ENCODE measurements at regions not wholly inside any gene's neighbourhood (a gene's known extent, or its start where the extent isn't known, plus 50 kb on each side); places are given as distances from the start of the nearest gene placed in this dataset.

GRCh38 chr3:159916052-159916451 is 72.6 kb upstream of the IL12A start:
- no peak for DNase-seq
- no peak for ATAC-seq (ENCODE audit: low FRiP score)
- WGBS, 2 donors, result 82 to 85% methylated on average over 2 of the region's 2 CpGs
- H3K27me3 ChIP-seq (ENCODE audit: control insufficient read depth in 1 of 2, insufficient read depth in 2 of 2, low read length in 1 of 2), result no peaks in the 10 kb centered on the region
- H3K4me1 ChIP-seq (ENCODE audit: control insufficient read depth in 1 of 2, insufficient read depth in 2 of 2, low read length in 2 of 2), result peaks cover 1 to 3% of the 10 kb centered on the region in 2 donors
- H3K9me3 ChIP-seq (ENCODE audit: control insufficient read depth, low read length), result no peaks in the 10 kb centered on the region
- intact Hi-C loops (cut with DNase I), result no loop called here
- H3K4me3 ChIP-seq (ENCODE audit: low read length in 2 of 2), result no peak overlapping the region
- no peak overlapping the region for H3K27ac ChIP-seq (ENCODE audit: low read depth in 1 of 2, low read length in 2 of 2)
- H3K36me3 ChIP-seq (ENCODE audit: control insufficient read depth in 1 of 2, insufficient read depth in 2 of 2, low read length in 1 of 2), result no peaks in the 10 kb centered on the region

DNA sequence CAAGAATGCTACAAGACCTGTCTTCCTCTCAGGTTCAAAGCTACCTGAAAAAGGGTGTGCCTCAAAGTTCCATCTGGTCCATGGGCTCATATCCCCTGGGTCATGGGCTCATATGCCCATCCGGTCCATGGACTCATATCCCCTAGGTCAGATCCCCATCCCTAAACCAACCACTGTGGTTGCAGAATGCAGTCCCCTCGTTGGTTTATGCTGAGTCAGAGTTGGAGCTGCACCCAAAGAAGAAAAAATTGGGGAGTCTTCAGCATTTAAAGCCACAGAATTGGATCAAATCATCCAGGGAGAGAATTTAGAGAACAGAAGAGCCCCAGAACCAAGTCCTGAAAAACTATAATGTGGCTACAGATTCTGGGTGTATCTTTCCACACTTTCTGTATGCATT is 71.5 kb upstream of the IL12A start:
- Histone ChIP-seq H3K4me3 (ENCODE audit: low read length in 2 of 2) (no peak overlapping the region), H3K27ac (ENCODE audit: low read depth in 1 of 2, low read length in 2 of 2) (no peak overlapping the region), H3K27me3 (ENCODE audit: control insufficient read depth in 1 of 2, insufficient read depth in 2 of 2, low read length in 1 of 2) (no peaks in the 10 kb centered on the region), H3K4me1 (ENCODE audit: control insufficient read depth in 1 of 2, insufficient read depth in 2 of 2, low read length in 2 of 2) (no peaks in the 10 kb centered on the region), H3K36me3 (ENCODE audit: control insufficient read depth in 1 of 2, insufficient read depth in 2 of 2, low read length in 1 of 2) (no peaks in the 10 kb centered on the region), H3K9me3 (ENCODE audit: control insufficient read depth, low read length) (no peaks in the 10 kb centered on the region)
- intact Hi-C loops (cut with DNase I), result no loop called here
- WGBS, 2 donors, result 76 to 81% methylated on average over 2 of the region's 2 CpGs
- ATAC-seq (ENCODE audit: low FRiP score) (no peak), DNase-seq (no peak)

DNA sequence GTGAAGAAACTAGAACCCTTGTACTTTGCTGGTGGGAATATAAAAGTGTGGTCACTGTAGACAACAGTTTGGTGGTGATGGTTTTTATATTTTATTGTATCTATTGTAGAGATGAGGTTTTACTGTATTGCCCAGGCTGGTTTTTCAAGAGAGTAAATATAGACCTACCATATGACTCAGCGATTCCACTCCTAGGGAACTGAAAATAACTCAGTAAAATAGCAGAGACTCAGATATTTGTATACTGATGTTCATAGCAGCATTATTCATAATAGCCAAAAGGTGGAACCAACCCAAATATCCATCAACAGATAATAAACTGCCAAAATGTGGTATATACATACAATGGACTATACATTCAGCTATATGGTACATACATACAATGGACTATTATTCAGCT is 68.8 kb upstream of the IL12A start:
- H3K4me1 ChIP-seq (ENCODE audit: control insufficient read depth in 1 of 2, insufficient read depth in 2 of 2, low read length in 2 of 2), result no peaks in the 10 kb centered on the region
- 30 to 31% methylated on average over 1 of the region's 1 CpG for WGBS, 2 donors
- DNase-seq (no peak), ATAC-seq (ENCODE audit: low FRiP score) (no peak)
- H3K27me3 ChIP-seq (ENCODE audit: control insufficient read depth in 1 of 2, insufficient read depth in 2 of 2, low read length in 1 of 2), result no peaks in the 10 kb centered on the region
- no peaks in the 10 kb centered on the region for H3K36me3 ChIP-seq (ENCODE audit: control insufficient read depth in 1 of 2, insufficient read depth in 2 of 2, low read length in 1 of 2)
- no peak overlapping the region for H3K27ac ChIP-seq (ENCODE audit: low read depth in 1 of 2, low read length in 2 of 2)
- no peaks in the 10 kb centered on the region for H3K9me3 ChIP-seq (ENCODE audit: control insufficient read depth, low read length)
- no peak overlapping the region for H3K4me3 ChIP-seq (ENCODE audit: low read length in 2 of 2)
- intact Hi-C loops (cut with DNase I), result no loop called here

- intact Hi-C loops (cut with DNase I), result no loop called here
- Histone ChIP-seq H3K27me3 (ENCODE audit: control insufficient read depth in 1 of 2, insufficient read depth in 2 of 2, low read length in 1 of 2) (no peaks in the 10 kb centered on the region), H3K27ac (ENCODE audit: low read depth in 1 of 2, low read length in 2 of 2) (no peak overlapping the region), H3K36me3 (ENCODE audit: control insufficient read depth in 1 of 2, insufficient read depth in 2 of 2, low read length in 1 of 2) (no peaks in the 10 kb centered on the region), H3K4me1 (ENCODE audit: control insufficient read depth in 1 of 2, insufficient read depth in 2 of 2, low read length in 2 of 2) (no peaks in the 10 kb centered on the region), H3K4me3 (ENCODE audit: low read length in 2 of 2) (no peak overlapping the region), H3K9me3 (ENCODE audit: control insufficient read depth, low read length) (no peaks in the 10 kb centered on the region)
- DNase-seq (no peak), ATAC-seq (ENCODE audit: low FRiP score) (no peak)
- WGBS, 2 donors, result 91 to 95% methylated on average over 4 of the region's 4 CpGs
These were observed 66.3 kb upstream of the IL12A start for GRCh38 chr3:159922193-159922840.

- Histone ChIP-seq H3K36me3 (ENCODE audit: control insufficient read depth in 1 of 2, insufficient read depth in 2 of 2, low read length in 1 of 2) (no peaks in the 10 kb centered on the region), H3K4me3 (ENCODE audit: low read length in 2 of 2) (no peak overlapping the region), H3K27ac (ENCODE audit: low read depth in 1 of 2, low read length in 2 of 2) (no peak overlapping the region), H3K9me3 (ENCODE audit: control insufficient read depth, low read length) (no peaks in the 10 kb centered on the region), H3K4me1 (ENCODE audit: control insufficient read depth in 1 of 2, insufficient read depth in 2 of 2, low read length in 2 of 2) (no peaks in the 10 kb centered on the region), H3K27me3 (ENCODE audit: control insufficient read depth in 1 of 2, insufficient read depth in 2 of 2, low read length in 1 of 2) (no peaks in the 10 kb centered on the region)
- WGBS, 2 donors, result 79 to 84% methylated on average over 4 of the region's 4 CpGs
- ATAC-seq (ENCODE audit: low FRiP score), result no peak
- no peak for DNase-seq
- intact Hi-C loops (cut with DNase I), result no loop called here
These were observed 65.7 kb upstream of the IL12A start for GRCh38 chr3:159922861-159923312.

DNA sequence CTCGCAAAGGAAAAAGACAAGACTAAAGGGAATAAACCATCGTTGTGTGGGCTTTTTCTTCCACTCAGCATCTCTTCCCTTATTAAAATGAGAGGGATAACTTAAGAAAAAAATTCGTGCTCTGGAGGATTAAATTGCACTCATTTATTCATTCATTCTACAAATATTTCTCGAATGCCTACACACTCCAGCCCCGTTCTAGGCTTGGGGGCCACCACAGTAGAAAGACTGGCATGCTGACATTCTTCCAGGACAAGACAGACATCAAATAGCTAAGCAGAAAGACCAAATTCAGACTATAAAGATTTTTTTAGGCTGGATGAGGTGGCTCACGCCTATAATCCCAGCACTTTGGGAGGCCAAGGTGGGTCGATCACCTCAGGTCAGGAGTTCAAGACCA is 65.3 kb upstream of the IL12A start:
- intact Hi-C loops (cut with DNase I), result no loop called here

DNA sequence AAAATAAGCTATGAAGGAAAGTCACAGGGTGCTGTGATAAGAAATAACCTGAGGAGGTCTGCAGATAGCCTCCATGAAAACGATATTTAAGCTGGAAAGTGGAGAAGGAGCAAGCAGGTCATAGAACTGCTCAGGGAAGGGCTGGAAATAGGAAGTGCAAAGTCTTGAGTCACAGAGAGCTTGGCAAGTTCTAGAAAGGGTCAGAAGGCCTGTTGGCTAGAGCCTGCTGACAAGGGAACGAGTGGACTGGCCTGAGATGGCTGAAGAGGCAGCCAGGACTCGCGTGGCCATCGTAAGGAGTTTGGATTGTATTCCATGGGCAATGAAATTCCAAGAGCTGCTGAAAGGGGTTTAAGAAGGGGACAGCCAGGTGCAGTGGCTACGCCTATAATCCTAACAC is 64.7 kb upstream of the IL12A start:
- no peak overlapping the region for H3K27ac ChIP-seq (ENCODE audit: low read depth in 1 of 2, low read length in 2 of 2)
- no peak overlapping the region for H3K4me3 ChIP-seq (ENCODE audit: low read length in 2 of 2)
- no peak for ATAC-seq (ENCODE audit: low FRiP score)
- H3K9me3 ChIP-seq (ENCODE audit: control insufficient read depth, low read length), result no peaks in the 10 kb centered on the region
- no peak for DNase-seq
- 79% methylated on average over 6 of the region's 6 CpGs for WGBS, 2 donors
- no peaks in the 10 kb centered on the region for H3K27me3 ChIP-seq (ENCODE audit: control insufficient read depth in 1 of 2, insufficient read depth in 2 of 2, low read length in 1 of 2)
- no peaks in the 10 kb centered on the region for H3K4me1 ChIP-seq (ENCODE audit: control insufficient read depth in 1 of 2, insufficient read depth in 2 of 2, low read length in 2 of 2)
- no peaks in the 10 kb centered on the region for H3K36me3 ChIP-seq (ENCODE audit: control insufficient read depth in 1 of 2, insufficient read depth in 2 of 2, low read length in 1 of 2)
- intact Hi-C loops (cut with DNase I), result no loop called here

More for the DNA sequence above, 65.3 kb upstream of the IL12A start:
- no peak overlapping the region for H3K27ac ChIP-seq (ENCODE audit: low read depth in 1 of 2, low read length in 2 of 2)
- H3K27me3 ChIP-seq (ENCODE audit: control insufficient read depth in 1 of 2, insufficient read depth in 2 of 2, low read length in 1 of 2), result no peaks in the 10 kb centered on the region
- DNase-seq, result no peak
- WGBS, 2 donors, result 81 to 87% methylated on average over 7 of the region's 7 CpGs
- no peaks in the 10 kb centered on the region for H3K9me3 ChIP-seq (ENCODE audit: control insufficient read depth, low read length)
- no peaks in the 10 kb centered on the region for H3K4me1 ChIP-seq (ENCODE audit: control insufficient read depth in 1 of 2, insufficient read depth in 2 of 2, low read length in 2 of 2)
- H3K36me3 ChIP-seq (ENCODE audit: control insufficient read depth in 1 of 2, insufficient read depth in 2 of 2, low read length in 1 of 2), result no peaks in the 10 kb centered on the region
- ATAC-seq (ENCODE audit: low FRiP score), result no peak
- no peak overlapping the region for H3K4me3 ChIP-seq (ENCODE audit: low read length in 2 of 2)

DNA sequence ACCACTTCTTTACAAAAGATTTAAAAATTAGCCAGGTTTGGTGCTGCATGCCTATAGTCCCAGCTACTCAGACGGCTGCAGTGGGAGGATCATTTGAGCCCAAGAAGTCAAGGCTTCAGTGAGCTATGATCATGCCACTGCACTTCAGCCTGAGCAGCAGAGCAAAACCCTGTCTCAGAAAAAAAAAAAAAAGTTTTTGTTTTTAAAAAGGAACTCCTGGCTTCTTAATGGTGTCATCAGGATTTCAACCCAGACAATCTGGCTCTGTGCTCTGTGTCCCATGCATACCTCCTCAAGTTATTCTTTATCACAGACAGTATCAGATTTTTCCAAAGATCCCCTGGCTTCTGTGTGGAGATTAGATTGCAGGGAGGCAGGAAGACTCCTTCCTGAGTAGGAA is 64.2 kb upstream of the IL12A start:
- no peak overlapping the region for H3K27ac ChIP-seq (ENCODE audit: low read depth in 1 of 2, low read length in 2 of 2)
- H3K27me3 ChIP-seq (ENCODE audit: control insufficient read depth in 1 of 2, insufficient read depth in 2 of 2, low read length in 1 of 2), result no peaks in the 10 kb centered on the region
- no peak for ATAC-seq (ENCODE audit: low FRiP score)
- H3K4me3 ChIP-seq (ENCODE audit: low read length in 2 of 2), result no peak overlapping the region
- intact Hi-C loops (cut with DNase I), result no loop called here
- H3K4me1 ChIP-seq (ENCODE audit: control insufficient read depth in 1 of 2, insufficient read depth in 2 of 2, low read length in 2 of 2), result no peaks in the 10 kb centered on the region
- 77 to 82% methylated on average over 1 of the region's 1 CpG for WGBS, 2 donors
- no peak for DNase-seq
- no peaks in the 10 kb centered on the region for H3K9me3 ChIP-seq (ENCODE audit: control insufficient read depth, low read length)
- H3K36me3 ChIP-seq (ENCODE audit: control insufficient read depth in 1 of 2, insufficient read depth in 2 of 2, low read length in 1 of 2), result no peaks in the 10 kb centered on the region

GRCh38 chr3:159925248-159925647 is 63.4 kb upstream of the IL12A start:
- no peak for DNase-seq
- no peaks in the 10 kb centered on the region for H3K27me3 ChIP-seq (ENCODE audit: control insufficient read depth in 1 of 2, insufficient read depth in 2 of 2, low read length in 1 of 2)
- no peaks in the 10 kb centered on the region for H3K36me3 ChIP-seq (ENCODE audit: control insufficient read depth in 1 of 2, insufficient read depth in 2 of 2, low read length in 1 of 2)
- intact Hi-C loops (cut with DNase I), result no loop called here
- WGBS, 2 donors, result 92 to 93% methylated on average over 1 of the region's 1 CpG
- no peak for ATAC-seq (ENCODE audit: low FRiP score)
- H3K4me3 ChIP-seq (ENCODE audit: low read length in 2 of 2), result no peak overlapping the region
- no peaks in the 10 kb centered on the region for H3K9me3 ChIP-seq (ENCODE audit: control insufficient read depth, low read length)
- H3K4me1 ChIP-seq (ENCODE audit: control insufficient read depth in 1 of 2, insufficient read depth in 2 of 2, low read length in 2 of 2), result no peaks in the 10 kb centered on the region
- H3K27ac ChIP-seq (ENCODE audit: low read depth in 1 of 2, low read length in 2 of 2), result no peak overlapping the region
